ENCODE measurements at regions not wholly inside any gene's neighbourhood (a gene's known extent, or its start where the extent isn't known, plus 50 kb on each side); places are given as distances from the start of the nearest gene placed in this dataset.
"Not testable (repeated sequence)": the region's sequence is repeated elsewhere in the genome, so short reads cannot be mapped to it uniquely, and the experiment has no call there.

DNA sequence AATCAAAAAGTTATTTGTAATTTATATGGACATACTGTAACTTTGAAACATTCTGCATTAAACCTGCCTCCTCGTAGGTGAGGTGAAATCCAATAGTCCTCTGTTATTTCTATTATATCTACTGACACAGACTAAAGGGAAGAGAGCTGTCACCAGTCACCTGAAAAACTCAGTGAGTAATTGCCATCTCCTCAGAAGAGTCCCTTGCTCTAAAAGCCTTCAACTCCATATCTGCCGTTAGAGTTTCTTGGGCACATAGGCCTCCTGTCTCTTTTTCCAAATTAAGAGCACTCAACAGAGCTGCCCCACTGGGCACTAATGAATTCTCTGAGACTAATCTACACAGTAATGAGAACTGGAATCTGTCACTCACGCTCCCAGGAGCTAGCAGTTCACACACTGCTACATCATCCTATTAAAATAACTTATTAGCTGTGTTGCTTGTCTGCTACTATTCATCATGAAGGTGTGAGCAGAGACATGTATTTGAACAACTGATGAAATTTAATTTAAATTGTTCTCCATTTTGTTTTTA, 67.3 kb upstream of the VCAN start:
- H3K4me1 Mint-ChIP-seq (ENCODE audit: low read depth), result peaks cover 8% of the 10 kb centered on the region; the same call in 1 of the 2 replicates
- no peak overlapping the region for H3K27ac Mint-ChIP-seq
- no peak for DNase-seq
- no peak overlapping the region for H3K4me3 Mint-ChIP-seq
- H3K27me3 Mint-ChIP-seq (ENCODE audit: insufficient read depth), result peaks cover 2% of the 10 kb centered on the region; the same call in 1 of the 2 replicates
- H3K9me3 Mint-ChIP-seq, result no peaks in the 10 kb centered on the region
- TF ChIP-seq, protein P1, sequence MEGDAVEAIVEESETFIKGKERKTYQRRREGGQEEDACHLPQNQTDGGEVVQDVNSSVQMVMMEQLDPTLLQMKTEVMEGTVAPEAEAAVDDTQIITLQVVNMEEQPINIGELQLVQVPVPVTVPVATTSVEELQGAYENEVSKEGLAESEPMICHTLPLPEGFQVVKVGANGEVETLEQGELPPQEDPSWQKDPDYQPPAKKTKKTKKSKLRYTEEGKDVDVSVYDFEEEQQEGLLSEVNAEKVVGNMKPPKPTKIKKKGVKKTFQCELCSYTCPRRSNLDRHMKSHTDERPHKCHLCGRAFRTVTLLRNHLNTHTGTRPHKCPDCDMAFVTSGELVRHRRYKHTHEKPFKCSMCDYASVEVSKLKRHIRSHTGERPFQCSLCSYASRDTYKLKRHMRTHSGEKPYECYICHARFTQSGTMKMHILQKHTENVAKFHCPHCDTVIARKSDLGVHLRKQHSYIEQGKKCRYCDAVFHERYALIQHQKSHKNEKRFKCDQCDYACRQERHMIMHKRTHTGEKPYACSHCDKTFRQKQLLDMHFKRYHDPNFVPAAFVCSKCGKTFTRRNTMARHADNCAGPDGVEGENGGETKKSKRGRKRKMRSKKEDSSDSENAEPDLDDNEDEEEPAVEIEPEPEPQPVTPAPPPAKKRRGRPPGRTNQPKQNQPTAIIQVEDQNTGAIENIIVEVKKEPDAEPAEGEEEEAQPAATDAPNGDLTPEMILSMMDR (IDR thresholded peaks at IDR 0.05), result no peak
- H3K36me3 Mint-ChIP-seq (ENCODE audit: low read depth), result no peaks in the 10 kb centered on the region

DNA sequence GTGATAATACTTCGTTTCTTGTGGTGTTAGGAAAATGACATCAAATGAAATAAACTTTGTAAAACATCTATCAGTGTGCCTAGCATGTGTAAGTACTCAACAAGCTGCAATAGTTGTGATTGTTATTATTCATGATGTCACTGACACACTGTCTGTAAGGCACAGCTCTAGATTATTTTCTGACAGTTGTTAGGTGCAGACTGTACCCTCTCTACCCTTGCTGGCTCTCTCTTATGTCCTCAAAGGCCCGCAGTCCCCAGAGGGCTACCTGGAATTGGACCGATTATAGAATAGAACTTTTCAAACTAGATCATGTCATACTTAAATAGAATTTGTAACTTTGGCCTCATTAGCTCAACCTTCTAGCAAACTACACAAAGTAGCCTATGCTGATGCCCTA, 65.9 kb upstream of the VCAN start:
- H3K9me3 Mint-ChIP-seq, result peaks cover 12% of the 10 kb centered on the region; the same call in 1 of the 2 replicates
- TF ChIP-seq, protein P1 (IDR thresholded peaks at IDR 0.05), result no peak
- H3K27me3 Mint-ChIP-seq (ENCODE audit: insufficient read depth), result peaks cover 10% of the 10 kb centered on the region
- DNase-seq, result no peak
- no peak overlapping the region for H3K4me3 Mint-ChIP-seq
- peaks cover 4% of the 10 kb centered on the region; the same call in 1 of the 2 replicates for H3K36me3 Mint-ChIP-seq (ENCODE audit: low read depth)
- peaks cover 8% of the 10 kb centered on the region; the same call in 1 of the 2 replicates for H3K4me1 Mint-ChIP-seq (ENCODE audit: low read depth)
- H3K27ac Mint-ChIP-seq, result no peak overlapping the region

DNA sequence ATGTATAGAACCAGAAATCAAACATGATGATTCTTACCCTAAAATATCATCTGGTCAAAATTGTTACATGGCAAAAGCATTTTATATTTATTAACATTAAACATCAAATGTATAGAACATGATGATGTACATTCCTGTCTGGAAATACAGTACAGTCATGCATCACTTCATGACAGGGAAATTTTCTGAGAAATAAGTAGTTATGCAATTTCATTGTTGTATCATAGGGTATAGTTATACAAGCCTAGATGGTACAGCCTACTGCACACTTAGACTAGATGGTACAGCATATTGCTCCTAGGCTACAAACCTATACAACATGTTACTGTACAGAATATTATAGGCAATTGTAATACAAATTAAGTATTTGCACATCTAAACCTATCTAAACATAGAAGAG, 64.6 kb upstream of the VCAN start:
- Mint-ChIP-seq H3K4me1 (ENCODE audit: low read depth) (no peaks in the 10 kb centered on the region), H3K27ac (no peak overlapping the region), H3K9me3 (peaks cover 13% of the 10 kb centered on the region; the same call in 1 of the 2 replicates), H3K36me3 (ENCODE audit: low read depth) (peaks cover 5% of the 10 kb centered on the region; the same call in 1 of the 2 replicates), H3K4me3 (no peak overlapping the region), H3K27me3 (ENCODE audit: insufficient read depth) (peaks cover 15% of the 10 kb centered on the region)
- DNase-seq, result no peak
- TF ChIP-seq, protein P1 (IDR thresholded peaks at IDR 0.05), result no peak

DNA sequence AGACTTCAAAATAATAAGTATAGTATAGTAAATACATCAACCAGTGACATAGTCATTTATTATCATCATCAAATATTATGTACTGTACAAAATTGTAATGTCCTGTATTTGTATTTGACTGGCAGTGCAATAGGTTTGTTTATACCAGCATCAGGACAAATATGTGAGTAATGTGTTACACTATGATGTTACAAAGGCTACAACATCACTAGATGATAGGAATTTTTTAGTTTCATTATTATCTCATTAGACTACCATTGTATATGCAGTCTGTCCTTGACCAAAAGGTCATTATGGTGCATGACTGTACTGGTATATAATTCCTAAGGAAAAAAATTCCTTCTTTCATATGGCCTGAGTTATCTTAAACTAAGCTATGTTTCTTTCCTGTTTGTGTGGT, 63.6 kb upstream of the VCAN start:
- Mint-ChIP-seq H3K4me1 (ENCODE audit: low read depth) (no peaks in the 10 kb centered on the region), H3K27ac (no peak overlapping the region), H3K27me3 (ENCODE audit: insufficient read depth) (peaks cover 22% of the 10 kb centered on the region), H3K36me3 (ENCODE audit: low read depth) (peaks cover 5% of the 10 kb centered on the region; the same call in 1 of the 2 replicates), H3K4me3 (no peak overlapping the region), H3K9me3 (peaks cover 13% of the 10 kb centered on the region; the same call in 1 of the 2 replicates)
- TF ChIP-seq, protein P1 (IDR thresholded peaks at IDR 0.05), result no peak
- DNase-seq, result no peak

DNA sequence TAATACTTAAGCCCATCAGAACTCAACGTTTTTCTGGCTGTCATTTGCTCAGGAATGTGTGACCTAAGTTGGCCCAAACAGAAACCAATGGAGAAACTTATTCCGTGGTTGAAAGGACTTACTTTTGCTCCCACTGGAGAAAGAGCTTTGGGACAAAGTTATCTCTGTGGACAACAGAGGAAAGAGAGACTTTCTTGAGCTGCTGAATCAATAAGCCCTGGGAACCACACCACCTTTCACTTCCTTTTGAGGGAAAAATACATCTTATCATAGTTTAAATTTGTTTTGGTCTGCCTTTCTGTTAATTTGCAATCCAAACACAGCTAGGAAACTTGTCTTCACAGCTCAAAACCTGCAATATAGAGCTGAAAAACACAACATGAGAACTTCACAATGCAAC, 62.8 kb upstream of the VCAN start:
- Mint-ChIP-seq H3K9me3 (peaks cover 13% of the 10 kb centered on the region; the same call in 1 of the 2 replicates), H3K4me3 (no peak overlapping the region)
- no peak for DNase-seq

DNA sequence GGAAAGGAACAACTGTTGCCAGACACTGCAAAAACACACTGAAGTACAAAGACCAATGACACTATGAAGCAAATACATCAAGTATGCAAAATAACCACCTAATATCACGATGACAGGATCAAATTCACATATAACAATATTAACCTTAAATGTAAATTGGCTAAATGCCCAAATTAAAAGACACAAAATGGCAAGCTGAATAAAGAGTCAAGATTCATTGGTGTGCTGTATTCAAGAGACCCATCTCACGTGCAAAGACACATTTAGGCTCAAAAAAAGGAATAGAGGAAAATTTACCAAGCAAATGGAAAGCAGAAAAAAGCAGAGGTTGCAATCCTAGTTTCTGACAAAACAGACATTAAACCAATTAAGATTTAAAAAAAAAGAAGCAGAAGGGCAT, 61.8 kb upstream of the VCAN start:
- DNase-seq; H3K4me1 Mint-ChIP-seq (ENCODE audit: low read depth): not testable (repeated sequence)
- peaks cover 13% of the 10 kb centered on the region; the same call in 1 of the 2 replicates for H3K9me3 Mint-ChIP-seq

More for the DNA sequence above, 62.8 kb upstream of the VCAN start:
- Mint-ChIP-seq H3K36me3 (ENCODE audit: low read depth) (peaks cover 5% of the 10 kb centered on the region; the same call in 1 of the 2 replicates), H3K27me3 (ENCODE audit: insufficient read depth) (peaks cover 22% of the 10 kb centered on the region), H3K27ac (no peak overlapping the region), H3K4me1 (ENCODE audit: low read depth) (no peaks in the 10 kb centered on the region)
- TF ChIP-seq, protein P1 (IDR thresholded peaks at IDR 0.05), result no peak

DNA sequence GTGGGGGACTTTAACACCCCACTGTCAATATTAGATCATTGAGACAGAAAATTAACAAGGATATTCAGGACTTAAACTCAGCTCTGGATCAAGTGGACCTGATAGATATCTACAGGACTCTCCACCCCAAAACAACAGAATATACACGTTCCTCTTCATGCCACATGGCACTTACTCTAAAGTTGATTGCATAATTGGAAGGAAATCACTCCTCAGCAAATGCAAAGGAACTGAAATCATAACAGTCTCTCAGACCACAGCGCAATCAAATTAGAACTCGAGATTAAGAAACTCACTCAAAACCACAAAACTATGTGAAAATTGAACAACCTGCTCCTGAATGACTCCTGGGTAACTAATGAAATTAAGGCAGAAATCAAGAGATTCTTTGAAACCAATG, 61.2 kb upstream of the VCAN start:
- Mint-ChIP-seq H3K9me3 (peaks cover 13% of the 10 kb centered on the region; the same call in 1 of the 2 replicates), H3K27me3 (ENCODE audit: insufficient read depth) (peaks cover 22% of the 10 kb centered on the region), H3K4me1 (ENCODE audit: low read depth) (peaks cover 14% of the 10 kb centered on the region)
- H3K27ac Mint-ChIP-seq; H3K36me3 Mint-ChIP-seq (ENCODE audit: low read depth); H3K4me3 Mint-ChIP-seq; DNase-seq: not testable (repeated sequence)

More for the DNA sequence above, 61.8 kb upstream of the VCAN start:
- H3K27ac Mint-ChIP-seq; H3K36me3 Mint-ChIP-seq (ENCODE audit: low read depth); H3K4me3 Mint-ChIP-seq: not testable (repeated sequence)
- H3K27me3 Mint-ChIP-seq (ENCODE audit: insufficient read depth), result peaks cover 22% of the 10 kb centered on the region

Measured in HFFc6 (cell line).